HG03045 (cell line): ENCODE measurements at regions not wholly inside any gene's neighbourhood (a gene's known extent, or its start where the extent isn't known, plus 50 kb on each side); places are given as distances from the start of the nearest gene placed in this dataset.

Experiments used
- ATAC-seq: cut with Tn5 transposase; IDR thresholded peaks from one replicate; pipeline ENCODE4 v1.9.1; 2021; ENCODE audit warnings: mild to moderate bottlenecking, moderate library complexity; ENCODE audit not compliant: unreplicated experiment

DNA sequence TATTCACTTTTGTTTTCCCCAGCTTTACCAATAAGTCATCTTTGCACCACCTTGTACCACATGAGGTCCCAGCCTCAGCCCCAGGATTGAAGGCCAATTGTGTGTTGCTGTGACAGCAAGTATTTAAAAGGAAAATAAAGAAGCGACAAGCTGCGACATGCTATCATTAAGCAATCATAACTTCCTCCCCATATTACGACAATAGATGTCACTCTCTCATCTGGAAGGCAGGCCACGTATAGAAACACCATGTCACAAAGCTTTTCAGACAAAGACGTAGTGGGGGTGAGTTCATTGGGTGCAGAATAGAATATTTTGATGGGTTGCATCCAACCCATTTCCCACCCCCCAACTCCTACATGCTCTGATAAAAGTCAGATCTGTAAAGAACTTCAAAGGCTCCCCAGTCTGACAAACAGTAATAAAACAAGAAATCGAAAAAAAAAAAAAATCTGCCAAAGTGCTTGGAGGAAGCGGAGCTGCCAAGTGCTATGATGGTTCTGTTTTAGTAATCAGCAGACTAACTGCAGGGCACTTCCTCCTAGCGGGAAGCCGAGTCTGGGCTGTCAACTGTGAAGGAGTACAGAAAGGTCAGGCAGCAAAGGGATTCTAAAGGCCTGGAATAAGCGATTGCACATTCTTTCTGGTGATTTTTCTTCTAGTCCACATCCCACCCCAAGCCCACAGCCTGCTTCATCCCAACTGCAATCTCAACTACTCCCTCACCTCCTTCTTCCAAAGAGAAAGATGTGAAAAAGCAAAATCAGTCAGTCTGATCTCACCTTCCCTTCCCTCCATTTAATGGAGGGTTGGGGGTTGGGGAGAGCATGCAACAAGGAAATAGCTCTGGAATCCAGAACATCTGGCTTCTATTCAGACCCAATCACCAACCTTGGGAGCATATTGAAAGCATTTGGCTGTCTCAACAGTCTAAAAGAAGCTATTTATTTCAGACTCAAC lies 131.4 kb upstream of the UBASH3B start:
- no peak for ATAC-seq

- ATAC-seq = no peak
These were observed 133.9 kb upstream of the UBASH3B start for GRCh38 chr11:122521626-122522025.

- ATAC-seq = no peak
These were observed 137.8 kb upstream of the UBASH3B start for GRCh38 chr11:122517403-122518379.

DNA sequence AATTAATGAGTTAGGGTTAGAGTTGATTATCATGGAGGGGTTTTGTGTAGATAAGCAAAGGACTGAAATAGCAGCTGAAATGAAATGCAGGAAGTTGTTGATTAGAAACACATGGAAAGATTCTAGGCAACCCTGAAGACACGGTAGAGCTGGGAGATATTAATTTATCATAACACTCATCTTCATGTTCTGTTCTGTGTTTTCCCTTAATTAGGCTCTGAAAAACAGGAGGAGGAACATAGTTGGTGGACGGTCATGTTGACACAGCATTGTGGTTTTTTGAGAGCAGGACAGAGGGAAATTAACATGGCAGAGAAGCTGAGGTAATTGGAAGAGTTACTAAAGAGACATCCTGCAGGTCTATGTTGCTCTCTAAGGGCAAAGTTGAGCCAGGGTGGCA lies 138.8 kb upstream of the UBASH3B start:
- ATAC-seq = no peak

GRCh38 chr11:122513997-122514396 lies 141.5 kb upstream of the UBASH3B start:
- ATAC-seq = no peak

GRCh38 chr11:122513328-122513727 lies 142.2 kb upstream of the UBASH3B start:
- ATAC-seq = no peak

GRCh38 chr11:122512688-122513087 lies 142.8 kb upstream of the UBASH3B start:
- no peak for ATAC-seq

GRCh38 chr11:122509899-122510298 lies 145.6 kb upstream of the UBASH3B start:
- ATAC-seq = no peak

GRCh38 chr11:122509091-122509490 lies 146.4 kb upstream of the UBASH3B start:
- no peak for ATAC-seq

DNA sequence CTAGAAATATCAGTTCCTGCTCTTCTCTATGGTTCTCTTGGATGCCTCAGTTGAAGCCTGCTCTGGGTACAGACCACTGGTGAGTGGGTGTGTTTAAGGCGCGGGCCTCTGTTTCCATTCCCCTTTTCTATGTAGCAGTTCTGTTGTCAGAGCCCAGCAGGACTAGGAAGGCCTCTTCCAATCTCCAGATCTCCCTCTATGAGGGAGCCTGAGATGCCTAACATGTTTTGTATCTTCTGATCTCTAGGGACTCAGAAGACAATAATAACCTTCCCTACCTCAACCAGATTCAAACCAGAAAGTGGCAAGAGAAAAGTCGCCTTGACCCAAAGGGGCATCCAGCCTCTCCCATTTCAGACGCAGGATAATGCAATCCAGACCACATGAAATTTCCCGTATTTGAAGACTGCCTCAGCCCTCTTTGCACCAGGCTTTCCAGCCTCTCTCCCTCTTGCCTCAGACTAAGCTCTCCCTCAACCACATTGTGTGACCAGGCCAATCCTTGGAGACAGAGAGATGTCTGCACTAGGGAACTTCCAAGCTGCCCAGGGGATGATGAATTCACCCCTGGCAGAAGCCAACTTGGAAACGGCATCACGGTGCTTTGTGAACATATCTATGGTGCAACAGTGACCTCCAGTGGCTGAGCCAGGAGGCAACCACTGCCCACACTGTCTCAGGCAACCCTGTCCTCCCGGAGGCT lies 150.1 kb upstream of the UBASH3B start:
- no peak for ATAC-seq

DNA sequence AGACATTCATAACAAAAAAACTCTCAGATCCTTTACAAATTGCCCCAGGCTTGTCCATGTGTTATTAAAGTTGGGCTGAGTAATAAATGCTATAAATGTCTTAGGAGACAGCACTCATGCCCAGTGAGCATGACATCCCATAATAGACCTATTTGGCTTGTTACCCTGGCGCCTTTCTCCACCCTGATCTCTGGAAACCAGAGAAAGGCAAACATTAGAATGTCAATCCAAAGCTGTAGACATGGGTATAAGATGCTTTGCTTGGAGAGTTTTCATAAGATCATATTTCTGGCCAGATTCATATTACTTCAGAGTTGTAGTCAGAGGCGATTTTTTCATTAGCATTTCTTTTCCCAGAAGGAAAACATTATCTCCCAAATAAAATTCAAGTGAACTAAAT lies 161.3 kb upstream of the UBASH3B start:
- no peak for ATAC-seq

DNA sequence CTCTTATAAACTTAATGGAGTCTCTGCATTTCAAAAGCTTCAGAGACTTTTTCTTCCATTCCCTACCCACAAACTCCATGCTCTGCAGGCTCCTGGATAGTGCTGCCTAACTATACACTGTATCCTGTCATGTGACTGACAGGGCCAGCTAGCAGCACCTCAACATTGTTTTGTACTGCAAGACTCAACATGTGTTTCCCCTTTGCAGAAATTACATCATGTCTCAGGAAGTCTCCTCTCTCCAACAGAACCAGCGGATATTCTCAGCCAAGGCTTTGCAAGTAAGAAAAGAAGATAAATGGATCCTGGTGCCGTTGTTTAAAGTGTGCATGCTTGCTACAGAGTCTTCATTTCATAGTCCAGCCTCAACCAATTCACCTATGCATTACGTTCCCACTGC lies 164.0 kb upstream of the UBASH3B start:
- ATAC-seq = no peak

DNA sequence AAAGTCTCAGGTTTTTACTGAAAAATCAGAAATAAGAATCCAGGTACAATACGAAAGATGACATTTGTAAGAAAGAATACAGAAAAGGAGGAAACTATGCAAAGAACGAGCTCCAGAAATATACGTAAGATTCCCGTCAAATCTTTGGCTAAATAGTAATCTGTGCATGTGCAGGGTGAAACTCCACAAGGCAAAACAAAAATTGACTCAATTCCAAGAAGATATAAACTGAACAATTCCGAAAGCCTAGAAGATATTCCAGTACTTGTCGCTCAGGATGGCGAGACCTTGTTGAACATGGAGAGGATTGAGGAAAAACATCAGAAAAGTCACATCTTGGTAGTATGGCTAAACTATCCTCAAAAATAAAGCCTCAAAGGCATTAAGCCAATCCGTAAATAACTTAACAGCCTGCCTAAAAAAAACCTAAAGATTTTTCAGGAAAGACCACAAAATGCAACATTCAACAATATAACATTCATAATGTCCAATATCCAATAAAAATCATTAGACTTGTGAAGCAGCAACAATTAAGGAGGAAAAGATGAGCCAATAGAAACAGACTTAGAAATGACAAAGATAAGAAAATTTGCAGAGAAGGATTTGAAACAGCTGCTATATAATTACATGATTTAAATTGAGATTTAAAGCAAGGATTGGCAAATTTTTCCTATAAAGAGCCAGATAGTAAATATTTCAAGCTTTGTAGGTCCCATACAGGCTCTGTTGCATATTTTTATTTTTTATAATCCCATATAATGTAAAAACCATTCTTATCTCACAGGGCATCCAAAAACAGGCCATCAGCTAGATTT lies 166.4 kb upstream of the UBASH3B start:
- no peak for ATAC-seq

- ATAC-seq = no peak
These were observed 167.9 kb upstream of the UBASH3B start for GRCh38 chr11:122487669-122488068.

DNA sequence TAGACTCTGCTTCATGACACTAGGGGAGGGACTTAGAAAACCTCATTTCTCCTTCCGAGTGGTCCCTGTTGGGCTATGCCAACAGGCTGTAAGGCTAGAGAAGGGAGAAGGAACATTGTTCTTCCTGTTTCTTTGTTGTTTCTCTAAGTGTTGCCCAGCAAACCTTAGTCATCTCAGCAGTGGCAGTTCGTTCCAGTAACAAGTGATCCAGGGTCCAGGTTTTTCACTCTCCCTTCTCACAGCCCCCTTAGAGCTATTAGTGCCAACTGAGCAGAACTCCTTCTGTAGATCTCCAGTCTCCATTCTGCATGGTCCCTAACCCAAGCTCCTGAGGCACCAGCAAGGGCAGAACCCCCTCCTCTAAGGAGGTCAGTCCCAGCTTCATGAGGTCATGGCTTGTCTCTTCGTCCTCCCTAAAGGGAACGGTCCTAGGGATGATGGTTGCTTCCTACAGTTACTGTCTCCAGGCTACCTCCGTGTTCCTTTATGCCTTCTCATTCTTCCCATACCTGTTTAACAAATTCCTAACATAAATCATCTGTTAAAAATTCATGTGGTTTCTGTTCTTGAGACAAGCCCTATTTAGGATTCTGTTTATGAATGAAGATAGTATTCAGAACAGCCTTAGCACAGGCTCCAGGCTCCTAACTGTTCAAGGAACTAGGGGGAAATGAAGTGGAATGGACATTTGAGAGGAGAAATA lies 168.6 kb upstream of the UBASH3B start:
- no peak for ATAC-seq

GRCh38 chr11:122478986-122479385 lies 176.5 kb upstream of the UBASH3B start:
- no peak for ATAC-seq

DNA sequence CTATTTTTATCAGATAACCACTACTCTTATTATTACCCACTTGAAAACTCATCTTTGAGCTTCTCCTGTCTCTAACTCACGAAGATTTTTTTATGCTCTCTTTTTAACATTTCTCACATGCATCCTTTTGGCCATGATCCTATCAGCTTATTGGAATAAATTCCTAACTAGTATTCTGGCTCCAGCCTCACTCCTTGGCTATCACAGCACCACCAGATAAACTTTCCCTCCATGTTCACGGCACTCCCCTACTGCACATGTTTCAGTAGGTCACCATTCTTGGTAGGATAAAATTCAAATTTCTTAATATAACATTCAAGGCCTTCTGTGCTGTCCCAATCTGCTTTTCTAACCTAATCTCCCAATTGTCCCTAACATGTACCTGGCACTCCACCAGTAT lies 186.6 kb upstream of the UBASH3B start:
- ATAC-seq = no peak

GRCh38 chr11:122463530-122463929 lies 192.0 kb upstream of the UBASH3B start:
- ATAC-seq = no peak

GRCh38 chr11:122459064-122459463 lies 196.5 kb upstream of the UBASH3B start:
- no peak for ATAC-seq
